Smooth muscle cell (in vitro differentiated cells): ENCODE measurements at regions not wholly inside any gene's neighbourhood (a gene's known extent, or its start where the extent isn't known, plus 50 kb on each side); places are given as distances from the start of the nearest gene placed in this dataset.

Experiments used
- DNase-seq: peaks from one replicate; lab custom pipeline; 2025; ENCODE audit not compliant: unreplicated experiment; lab: John Stamatoyannopoulos, UW
- H2AFZ ChIP-seq: fragments of 200-600 bp; sonication (generic); 2 replicates; pipeline ENCODE4 v1.6.0; 2016; ENCODE audit warnings: antibody characterized with exemption, low read depth, mild to moderate bottlenecking
- H3F3A ChIP-seq: fragments of 200-600 bp; sonication (generic); 2 replicates; pipeline ENCODE4 v1.6.0; 2017; ENCODE audit warnings: antibody characterized with exemption, low read depth
- H3K27ac ChIP-seq: fragments of 200-600 bp; sonication (generic); 2 replicates; pipeline ENCODE4 v1.5.1; 2016; ENCODE audit warnings: low read depth, mild to moderate bottlenecking
- H3K27me3 ChIP-seq: fragments of 200-600 bp; sonication (generic); 2 replicates; pipeline ENCODE4 v1.6.1; 2016; ENCODE audit warnings: low read depth, mild to moderate bottlenecking
- H3K36me3 ChIP-seq: fragments of 200-600 bp; sonication (generic); 2 replicates; pipeline ENCODE4 v1.5.1; 2016; ENCODE audit warnings: low read depth
- H3K4me1 ChIP-seq: fragments of 200-600 bp; sonication (generic); 2 replicates; pipeline ENCODE4 v1.5.1; 2016; ENCODE audit warnings: low read depth
- H3K4me2 ChIP-seq: fragments of 200-600 bp; sonication (generic); 2 replicates; pipeline ENCODE4 v1.6.0; 2016; ENCODE audit warnings: mild to moderate bottlenecking
- H3K4me3 ChIP-seq: fragments of 200-600 bp; sonication (generic); 2 replicates; pipeline ENCODE4 v1.5.1; 2016; ENCODE audit warnings: mild to moderate bottlenecking
- H3K79me2 ChIP-seq: fragments of 200-600 bp; sonication (generic); 2 replicates; pipeline ENCODE4 v1.6.0; 2016; ENCODE audit warnings: low read depth, mild to moderate bottlenecking
- H3K9ac ChIP-seq: fragments of 200-600 bp; sonication (generic); 2 replicates; pipeline ENCODE4 v1.6.0; 2016; ENCODE audit warnings: low read depth
- H3K9me3 ChIP-seq: fragments of 200-600 bp; sonication (generic); replicated peaks from 2 replicates; pipeline ENCODE4 v1.5.1; 2016; ENCODE audit warnings: low read depth
- H4K20me1 ChIP-seq: fragments of 200-600 bp; sonication (generic); 2 replicates; pipeline ENCODE4 v1.6.0; 2016; ENCODE audit warnings: low read depth
- WGBS: methylation state at CpG from one replicate; pipeline ENCODE4 v1.1.7; 2016; ENCODE audit warnings: low lambda C conversion rate; 5-methylcytosine and 5-hydroxymethylcytosine counted together
- TF ChIP-seq, protein P1 (sequence below): fragments of 200-600 bp; sonication (generic); IDR thresholded peaks from 2 replicates; pipeline ENCODE4 v1.5.1; 2017; ENCODE audit warnings: borderline replicate concordance, mild to moderate bottlenecking, antibody characterized with exemption; ENCODE audit not compliant: insufficient read depth, poor library complexity, severe bottlenecking

GRCh38 chr2:122683018-122683417, 927.6 kb downstream of the TSN start:
- Histone ChIP-seq H3K9me3 (no peaks in the 10 kb centered on the region), H3K9ac (no peak overlapping the region), H2AFZ (no peak overlapping the region), H3K27me3 (no peaks in the 10 kb centered on the region), H3K4me1 (no peaks in the 10 kb centered on the region), H3K4me3 (no peak overlapping the region), H3K4me2 (peak overlapping the region; percentile 13), H3K36me3 (no peaks in the 10 kb centered on the region), H4K20me1 (no peaks in the 10 kb centered on the region), H3F3A (no peaks in the 10 kb centered on the region), H3K27ac (no peak overlapping the region), H3K79me2 (no peaks in the 10 kb centered on the region)
- WGBS: 79% methylated on average over 1 of the region's 1 CpG
- TF ChIP-seq, protein P1, sequence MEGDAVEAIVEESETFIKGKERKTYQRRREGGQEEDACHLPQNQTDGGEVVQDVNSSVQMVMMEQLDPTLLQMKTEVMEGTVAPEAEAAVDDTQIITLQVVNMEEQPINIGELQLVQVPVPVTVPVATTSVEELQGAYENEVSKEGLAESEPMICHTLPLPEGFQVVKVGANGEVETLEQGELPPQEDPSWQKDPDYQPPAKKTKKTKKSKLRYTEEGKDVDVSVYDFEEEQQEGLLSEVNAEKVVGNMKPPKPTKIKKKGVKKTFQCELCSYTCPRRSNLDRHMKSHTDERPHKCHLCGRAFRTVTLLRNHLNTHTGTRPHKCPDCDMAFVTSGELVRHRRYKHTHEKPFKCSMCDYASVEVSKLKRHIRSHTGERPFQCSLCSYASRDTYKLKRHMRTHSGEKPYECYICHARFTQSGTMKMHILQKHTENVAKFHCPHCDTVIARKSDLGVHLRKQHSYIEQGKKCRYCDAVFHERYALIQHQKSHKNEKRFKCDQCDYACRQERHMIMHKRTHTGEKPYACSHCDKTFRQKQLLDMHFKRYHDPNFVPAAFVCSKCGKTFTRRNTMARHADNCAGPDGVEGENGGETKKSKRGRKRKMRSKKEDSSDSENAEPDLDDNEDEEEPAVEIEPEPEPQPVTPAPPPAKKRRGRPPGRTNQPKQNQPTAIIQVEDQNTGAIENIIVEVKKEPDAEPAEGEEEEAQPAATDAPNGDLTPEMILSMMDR: no peak
- DNase-seq: no peak

DNA sequence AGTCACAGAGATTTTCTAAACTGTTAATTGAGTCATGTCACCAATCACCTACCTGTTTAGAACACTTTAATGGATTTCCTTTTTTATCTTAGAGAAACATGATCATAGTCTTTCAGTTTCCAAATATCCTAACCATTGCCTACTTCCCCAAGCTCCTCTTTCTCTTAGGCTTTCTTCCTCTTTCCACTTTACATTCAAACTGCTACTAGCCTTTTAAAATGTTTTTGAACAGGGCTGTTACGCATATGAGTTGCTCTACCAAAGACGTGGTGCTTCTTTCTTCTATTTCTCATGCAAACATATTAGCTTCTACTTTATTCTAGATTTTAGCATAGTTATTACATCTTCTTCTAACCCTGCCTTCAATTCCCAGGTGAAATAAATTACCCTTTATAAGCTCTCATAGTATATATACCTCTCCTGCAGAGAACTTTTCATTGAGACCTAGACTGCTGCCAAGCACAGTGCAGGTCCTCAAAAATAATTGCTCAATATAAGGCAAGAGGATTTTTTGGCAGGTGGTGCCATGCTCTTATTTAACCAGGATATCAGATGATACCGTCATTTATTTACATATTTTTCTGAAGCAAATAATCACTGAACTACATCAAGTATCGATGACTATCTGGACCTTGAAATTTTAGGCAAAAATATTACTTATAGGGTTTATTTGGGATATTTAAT, 937.1 kb downstream of the TSN start:
- no peaks in the 10 kb centered on the region for H3K79me2 ChIP-seq
- no peaks in the 10 kb centered on the region for H3K4me1 ChIP-seq
- WGBS: 94% methylated on average over 4 of the region's 4 CpGs
- H4K20me1 ChIP-seq: no peaks in the 10 kb centered on the region
- no peak overlapping the region for H3K4me2 ChIP-seq
- no peaks in the 10 kb centered on the region for H3K9me3 ChIP-seq
- no peak overlapping the region for H3K9ac ChIP-seq
- H3K36me3 ChIP-seq: no peaks in the 10 kb centered on the region
- H3K27ac ChIP-seq: no peak overlapping the region
- no peak overlapping the region for H2AFZ ChIP-seq
- peaks cover 3% of the 10 kb centered on the region for H3F3A ChIP-seq
- no peak for DNase-seq
- no peaks in the 10 kb centered on the region for H3K27me3 ChIP-seq
- TF ChIP-seq, protein P1: no peak
- H3K4me3 ChIP-seq: no peak overlapping the region

DNA sequence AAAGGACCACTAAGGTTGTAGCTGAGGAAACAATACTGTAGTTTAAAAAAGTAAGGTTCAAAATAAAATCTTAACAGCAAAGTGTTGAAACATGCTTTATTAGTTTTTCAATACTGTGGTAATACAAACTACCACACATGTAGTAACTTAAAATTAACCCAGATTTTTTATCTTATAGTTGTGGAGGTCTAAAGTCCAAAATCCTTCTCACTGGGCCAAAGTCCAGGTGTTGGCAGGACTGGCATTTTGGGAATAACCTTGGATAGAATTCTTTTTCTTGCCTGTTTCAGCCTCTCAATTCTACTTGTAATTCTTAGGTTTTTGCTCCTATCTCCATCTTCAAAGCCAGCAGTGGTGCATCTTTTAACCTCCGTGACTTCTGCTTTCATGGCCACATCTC, 942.0 kb downstream of the TSN start:
- no peak overlapping the region for H3K4me3 ChIP-seq
- no peaks in the 10 kb centered on the region for H3K36me3 ChIP-seq
- H3F3A ChIP-seq: no peaks in the 10 kb centered on the region
- no peaks in the 10 kb centered on the region for H3K9me3 ChIP-seq
- 97% methylated on average over 1 of the region's 1 CpG for WGBS
- no peak overlapping the region for H3K9ac ChIP-seq
- no peak overlapping the region for H3K4me2 ChIP-seq
- no peaks in the 10 kb centered on the region for H3K27me3 ChIP-seq
- no peak for DNase-seq
- H3K27ac ChIP-seq: no peak overlapping the region
- TF ChIP-seq, protein P1: no peak
- no peak overlapping the region for H2AFZ ChIP-seq
- no peaks in the 10 kb centered on the region for H4K20me1 ChIP-seq
- H3K4me1 ChIP-seq: no peaks in the 10 kb centered on the region
- H3K79me2 ChIP-seq: no peaks in the 10 kb centered on the region

DNA sequence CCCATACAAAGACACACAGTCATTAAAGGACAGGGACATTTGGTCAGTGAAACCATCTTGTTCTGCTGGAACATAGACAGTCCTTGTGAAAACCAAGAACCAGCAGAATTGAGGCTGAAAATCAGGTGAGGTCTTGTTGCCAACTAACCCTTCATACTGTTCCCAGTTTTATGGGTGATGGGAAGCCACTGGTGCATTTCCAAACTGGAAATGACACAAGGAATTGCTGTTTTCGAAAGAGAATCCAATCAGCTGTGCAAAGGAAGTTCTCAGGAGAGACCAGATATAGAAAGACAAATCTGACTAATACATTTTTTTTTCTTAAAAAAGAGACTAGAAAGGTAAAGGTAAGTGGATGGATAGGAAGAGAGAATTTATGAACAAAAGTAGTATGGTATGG, 948.2 kb downstream of the TSN start:
- no peak overlapping the region for H3K27ac ChIP-seq

More for the DNA sequence above, 948.2 kb downstream of the TSN start:
- DNase-seq: no peak
- H3K9ac ChIP-seq: no peak overlapping the region
- no peaks in the 10 kb centered on the region for H3K36me3 ChIP-seq
- 98% methylated on average over 1 of the region's 1 CpG for WGBS
- no peaks in the 10 kb centered on the region for H3K79me2 ChIP-seq
- no peaks in the 10 kb centered on the region for H3K9me3 ChIP-seq
- no peaks in the 10 kb centered on the region for H3K27me3 ChIP-seq
- no peak overlapping the region for H3K4me3 ChIP-seq
- no peaks in the 10 kb centered on the region for H3F3A ChIP-seq
- no peaks in the 10 kb centered on the region for H3K4me1 ChIP-seq
- no peak overlapping the region for H3K4me2 ChIP-seq
- H4K20me1 ChIP-seq: no peaks in the 10 kb centered on the region
- no peak overlapping the region for H2AFZ ChIP-seq
- TF ChIP-seq, protein P1: no peak
